ENCODE measurements at regions not wholly inside any gene's neighbourhood (a gene's known extent, or its start where the extent isn't known, plus 50 kb on each side); places are given as distances from the start of the nearest gene placed in this dataset.

GRCh38 chr6:91691449-91691848 lies 1104.6 kb upstream of the MAP3K7 start:
- no TSS peak for BruUV-seq (replicated peaks)
- DNase-seq: no peak
- ChIA-PET POLR2A (no interaction called here), CTCF (no interaction called here)
- Histone ChIP-seq H3K9me3 (no peaks in the 10 kb centered on the region), H3K4me1 (no peaks in the 10 kb centered on the region), H3K27me3 (replicated peaks; ENCODE audit: control insufficient read depth, insufficient read depth, low read length) (no peaks in the 10 kb centered on the region), H3K4me3 (ENCODE audit: low read depth, low read length) (no peak overlapping the region), H3K36me3 (ENCODE audit: control insufficient read depth, insufficient read depth, low read length) (no peaks in the 10 kb centered on the region)
- no peaks in the 10 kb centered on the region for H3K4me1 Mint-ChIP-seq (ENCODE audit: low read depth, unreplicated experiment)
- intact Hi-C loops (cut with micrococcal nuclease; ENCODE audit: unreplicated experiment): no loop called here
- H3K36me3 Mint-ChIP-seq (ENCODE audit: insufficient read depth, unreplicated experiment): no peaks in the 10 kb centered on the region
- H3K4me3 Mint-ChIP-seq (ENCODE audit: unreplicated experiment): no peak overlapping the region
- no peak overlapping the region for H3K27ac Mint-ChIP-seq (ENCODE audit: unreplicated experiment)
- peaks cover 3% of the 10 kb centered on the region for H3K27me3 Mint-ChIP-seq (ENCODE audit: insufficient read depth, unreplicated experiment)
- TF ChIP-seq, protein P1, sequence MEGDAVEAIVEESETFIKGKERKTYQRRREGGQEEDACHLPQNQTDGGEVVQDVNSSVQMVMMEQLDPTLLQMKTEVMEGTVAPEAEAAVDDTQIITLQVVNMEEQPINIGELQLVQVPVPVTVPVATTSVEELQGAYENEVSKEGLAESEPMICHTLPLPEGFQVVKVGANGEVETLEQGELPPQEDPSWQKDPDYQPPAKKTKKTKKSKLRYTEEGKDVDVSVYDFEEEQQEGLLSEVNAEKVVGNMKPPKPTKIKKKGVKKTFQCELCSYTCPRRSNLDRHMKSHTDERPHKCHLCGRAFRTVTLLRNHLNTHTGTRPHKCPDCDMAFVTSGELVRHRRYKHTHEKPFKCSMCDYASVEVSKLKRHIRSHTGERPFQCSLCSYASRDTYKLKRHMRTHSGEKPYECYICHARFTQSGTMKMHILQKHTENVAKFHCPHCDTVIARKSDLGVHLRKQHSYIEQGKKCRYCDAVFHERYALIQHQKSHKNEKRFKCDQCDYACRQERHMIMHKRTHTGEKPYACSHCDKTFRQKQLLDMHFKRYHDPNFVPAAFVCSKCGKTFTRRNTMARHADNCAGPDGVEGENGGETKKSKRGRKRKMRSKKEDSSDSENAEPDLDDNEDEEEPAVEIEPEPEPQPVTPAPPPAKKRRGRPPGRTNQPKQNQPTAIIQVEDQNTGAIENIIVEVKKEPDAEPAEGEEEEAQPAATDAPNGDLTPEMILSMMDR (IDR thresholded peaks at IDR 0.05; ENCODE audit: insufficient read depth in 1 of 2, low read depth in 1 of 2, low read length in 1 of 2, severe bottlenecking in 1 of 2, unreplicated experiment in 1 of 2): no peak
- H3K9me3 Mint-ChIP-seq (ENCODE audit: unreplicated experiment): no peaks in the 10 kb centered on the region

DNA sequence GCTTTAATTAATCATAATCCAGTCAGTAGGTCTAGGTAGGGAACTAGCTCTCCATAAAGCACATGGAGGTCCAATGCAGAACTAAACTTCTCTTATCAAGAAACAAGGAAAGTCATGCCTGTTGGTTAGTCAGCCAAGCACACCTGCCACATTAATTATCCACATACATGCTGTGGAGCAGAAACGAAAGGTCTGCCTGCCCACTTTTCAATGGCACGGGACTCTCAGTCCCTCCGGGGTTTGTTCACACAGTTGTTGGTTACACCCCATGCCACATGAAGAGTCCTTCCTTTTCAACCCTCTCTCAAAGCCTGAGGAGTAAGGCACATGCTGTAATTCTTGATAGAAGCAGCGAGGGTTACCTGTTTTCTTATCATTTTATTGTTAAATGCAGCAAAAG lies 1096.4 kb upstream of the MAP3K7 start:
- BruUV-seq (replicated peaks): no TSS peak
- TF ChIP-seq, protein P1 (IDR thresholded peaks at IDR 0.05; ENCODE audit: insufficient read depth in 1 of 2, low read depth in 1 of 2, low read length in 1 of 2, severe bottlenecking in 1 of 2, unreplicated experiment in 1 of 2): no peak
- Histone ChIP-seq H3K4me3 (ENCODE audit: low read depth, low read length) (no peak overlapping the region), H3K27me3 (replicated peaks; ENCODE audit: control insufficient read depth, insufficient read depth, low read length) (no peaks in the 10 kb centered on the region), H3K36me3 (ENCODE audit: control insufficient read depth, insufficient read depth, low read length) (no peaks in the 10 kb centered on the region), H3K4me1 (no peaks in the 10 kb centered on the region), H3K9me3 (no peaks in the 10 kb centered on the region)
- Mint-ChIP-seq H3K27me3 (ENCODE audit: insufficient read depth, unreplicated experiment) (peaks cover 5% of the 10 kb centered on the region), H3K27ac (ENCODE audit: unreplicated experiment) (no peak overlapping the region), H3K36me3 (ENCODE audit: insufficient read depth, unreplicated experiment) (no peaks in the 10 kb centered on the region), H3K9me3 (ENCODE audit: unreplicated experiment) (no peaks in the 10 kb centered on the region), H3K4me3 (ENCODE audit: unreplicated experiment) (no peak overlapping the region), H3K4me1 (ENCODE audit: low read depth, unreplicated experiment) (no peaks in the 10 kb centered on the region)
- CTCF ChIA-PET: no interaction called here
- no peak for DNase-seq
- POLR2A ChIA-PET: no interaction called here
- intact Hi-C loops (cut with micrococcal nuclease; ENCODE audit: unreplicated experiment): no loop called here

DNA sequence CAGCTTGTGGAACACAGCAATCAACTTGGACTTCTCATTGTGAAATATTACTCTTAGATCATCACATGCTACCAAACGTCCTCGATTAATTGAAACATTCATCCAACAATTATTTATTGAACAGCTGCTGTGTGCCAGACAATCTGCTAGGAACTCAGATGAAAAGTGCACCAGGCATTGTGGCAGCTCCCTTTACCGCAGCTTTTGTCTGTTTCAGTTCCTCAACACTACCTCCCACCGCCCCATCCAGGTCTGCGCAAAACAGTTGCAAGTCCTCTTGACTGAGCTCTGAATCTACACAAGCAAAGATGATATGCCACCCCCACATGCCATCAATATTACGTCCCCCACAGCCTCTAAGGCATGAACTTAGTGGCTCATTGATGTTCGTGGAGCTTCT lies 1094.4 kb upstream of the MAP3K7 start:
- Mint-ChIP-seq H3K27me3 (ENCODE audit: insufficient read depth, unreplicated experiment) (peaks cover 5% of the 10 kb centered on the region), H3K27ac (ENCODE audit: unreplicated experiment) (no peak overlapping the region), H3K9me3 (ENCODE audit: unreplicated experiment) (no peaks in the 10 kb centered on the region), H3K36me3 (ENCODE audit: insufficient read depth, unreplicated experiment) (no peaks in the 10 kb centered on the region), H3K4me1 (ENCODE audit: low read depth, unreplicated experiment) (no peaks in the 10 kb centered on the region), H3K4me3 (ENCODE audit: unreplicated experiment) (no peak overlapping the region)
- BruUV-seq (replicated peaks): no TSS peak
- intact Hi-C loops (cut with micrococcal nuclease; ENCODE audit: unreplicated experiment): no loop called here
- Histone ChIP-seq H3K27me3 (replicated peaks; ENCODE audit: control insufficient read depth, insufficient read depth, low read length) (no peaks in the 10 kb centered on the region), H3K9me3 (no peaks in the 10 kb centered on the region), H3K4me1 (no peaks in the 10 kb centered on the region), H3K36me3 (ENCODE audit: control insufficient read depth, insufficient read depth, low read length) (no peaks in the 10 kb centered on the region), H3K4me3 (ENCODE audit: low read depth, low read length) (no peak overlapping the region)
- TF ChIP-seq, protein P1 (IDR thresholded peaks at IDR 0.05; ENCODE audit: insufficient read depth in 1 of 2, low read depth in 1 of 2, low read length in 1 of 2, severe bottlenecking in 1 of 2, unreplicated experiment in 1 of 2): no peak
- CTCF ChIA-PET: no interaction called here
- POLR2A ChIA-PET: no interaction called here
- no peak for DNase-seq

Data from Caco-2 (cell line).